GM12892 (cell line): ENCODE measurements at regions not wholly inside any gene's neighbourhood (a gene's known extent, or its start where the extent isn't known, plus 50 kb on each side); places are given as distances from the start of the nearest gene placed in this dataset.

Source experiments
- DNase-seq: peaks from one replicate; pipeline ENCODE4 v3.0.0; 2011; ENCODE audit not compliant: insufficient read length
- FAIRE-seq: peaks from 2 replicates; lab custom pipeline; 2011; peaks lifted over from hg19 to GRCh38; lab: Jason Lieb, UNC
- POLR2A ChIP-seq: IDR thresholded peaks from 2 replicates; pipeline ENCODE4 v1.6.1; 2011; ENCODE audit warnings: low read depth, low read length, control low read depth
- POLR2AphosphoS5 ChIP-seq: IDR thresholded peaks from 2 replicates; pipeline ENCODE4 v1.6.1; 2011; ENCODE audit warnings: low read depth, low read length, control low read depth
- TAF1 ChIP-seq: IDR thresholded peaks from 2 replicates; pipeline ENCODE4 v1.6.1; 2011; ENCODE audit warnings: low read depth, mild to moderate bottlenecking, control low read depth, low read length, borderline replicate concordance

DNA sequence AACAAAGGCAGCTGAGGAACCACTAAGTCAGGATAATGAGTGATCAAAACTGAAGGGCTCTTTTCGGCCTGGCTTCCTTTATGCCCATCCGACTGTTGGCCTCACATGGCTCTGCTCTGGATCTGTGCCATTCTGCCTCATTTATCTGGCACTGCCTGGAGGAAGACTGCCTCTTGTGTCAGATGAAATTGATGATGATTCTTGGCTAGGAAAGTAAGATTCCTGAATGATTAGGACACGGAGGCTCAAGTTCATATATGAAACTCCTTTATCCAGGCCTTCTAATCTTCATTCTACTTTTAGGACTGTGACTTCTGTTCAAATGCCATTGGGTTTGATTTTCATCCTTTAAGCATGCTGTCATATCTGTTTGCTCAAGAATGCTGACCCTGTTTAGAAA lies 475.4 kb upstream of the RPS6KA3 start:
- no peak for DNase-seq
- FAIRE-seq = no peak
- no peak for TF ChIP-seq TAF1
- no peak for TF ChIP-seq POLR2A
- TF ChIP-seq POLR2AphosphoS5 = no peak

DNA sequence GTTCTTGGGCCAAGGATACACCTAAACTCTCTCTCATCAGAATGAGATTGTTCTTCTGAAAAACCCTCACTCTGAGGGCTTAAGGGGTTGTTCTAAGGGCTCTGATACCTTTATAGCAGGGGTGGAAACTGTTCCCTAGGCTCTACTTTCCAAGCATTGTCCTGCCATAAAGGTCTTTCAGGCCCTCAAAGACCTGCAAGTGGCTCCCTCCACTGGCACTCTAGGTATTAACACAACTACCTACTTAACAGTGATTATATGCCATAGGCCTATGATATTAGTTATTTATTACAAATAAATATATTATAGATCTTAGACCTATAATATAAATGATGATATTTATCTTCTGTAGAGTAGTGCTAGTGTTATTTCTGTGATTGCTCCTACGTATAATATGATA lies 473.7 kb upstream of the RPS6KA3 start:
- DNase-seq (no peak), FAIRE-seq (no peak)
- TF ChIP-seq POLR2AphosphoS5 (no peak), TAF1 (no peak), POLR2A (no peak)

DNA sequence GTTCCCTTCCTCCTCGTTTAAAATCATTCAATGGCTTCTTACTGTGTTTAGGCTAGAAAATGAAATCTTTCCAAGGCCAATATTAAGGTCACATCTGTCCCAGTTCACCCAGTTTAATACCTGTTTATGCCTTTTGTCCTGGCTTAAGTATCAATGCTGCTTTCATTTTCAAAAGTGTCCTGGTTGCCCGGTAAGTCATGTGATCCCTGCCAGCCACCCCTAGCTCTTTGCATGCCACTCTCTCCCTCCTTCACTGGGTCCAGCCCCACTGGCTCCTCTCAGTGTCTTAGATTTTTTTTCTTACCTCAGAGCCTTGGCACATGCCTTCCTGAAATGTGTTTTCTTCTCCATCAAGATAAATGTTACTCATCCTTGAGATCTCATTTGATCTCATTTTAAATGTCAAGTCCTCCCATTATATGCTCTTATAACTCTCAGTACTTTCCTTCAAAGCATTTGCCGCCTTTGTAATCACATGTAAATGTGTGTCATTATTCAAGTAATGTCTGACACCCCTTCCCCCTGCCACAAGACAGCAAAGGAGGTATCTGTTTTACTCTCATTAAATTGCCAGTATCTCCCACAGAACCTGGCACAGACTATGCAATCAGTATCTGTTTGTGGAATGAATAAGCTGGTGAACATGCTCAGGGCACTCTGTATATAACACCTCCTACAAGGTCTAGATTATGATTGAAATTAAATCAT lies 472.5 kb upstream of the RPS6KA3 start:
- FAIRE-seq (no peak), DNase-seq (no peak)
- no peak for TF ChIP-seq TAF1
- TF ChIP-seq POLR2A = no peak
- no peak for TF ChIP-seq POLR2AphosphoS5

DNA sequence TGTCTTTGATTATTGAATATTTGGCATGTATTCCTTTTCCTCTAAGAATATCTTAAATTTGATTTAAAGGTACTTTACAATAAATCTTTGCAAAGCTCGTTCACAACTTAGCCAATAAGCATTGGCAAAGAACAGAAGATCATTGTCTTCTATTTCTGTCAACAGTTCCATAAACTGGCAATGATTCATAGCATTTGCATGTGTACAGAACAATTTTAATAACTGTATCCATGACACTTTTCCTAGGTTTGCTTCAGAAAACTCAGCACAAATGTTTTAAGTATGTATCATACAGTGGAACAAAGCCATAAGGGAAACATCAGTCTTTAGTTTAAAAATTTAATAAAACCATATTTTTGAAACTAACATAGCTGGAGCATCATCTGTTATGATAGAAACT lies 462.7 kb upstream of the RPS6KA3 start:
- no peak for TF ChIP-seq POLR2AphosphoS5
- no peak for FAIRE-seq
- DNase-seq = no peak

DNA sequence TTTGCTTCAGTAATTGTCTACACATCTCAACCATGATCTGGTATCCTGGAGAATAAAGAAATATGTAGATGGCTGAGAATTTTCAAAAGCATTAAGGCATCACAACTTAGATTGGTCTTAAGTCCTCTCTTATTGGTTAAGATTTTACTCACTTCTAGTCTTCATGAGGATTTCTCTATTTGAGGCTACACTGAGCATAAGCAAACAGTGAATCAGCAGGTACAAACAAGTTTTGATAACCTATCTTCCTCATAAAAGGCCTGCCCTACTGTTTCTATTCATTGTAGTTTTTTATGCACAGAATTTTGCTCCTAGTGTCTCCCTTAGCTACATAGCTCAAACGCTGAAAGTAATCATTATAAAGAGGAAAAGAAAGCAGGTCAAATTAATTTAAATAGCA lies 460.7 kb upstream of the RPS6KA3 start:
- FAIRE-seq (no peak), DNase-seq (no peak)
- no peak for TF ChIP-seq POLR2A
- no peak for TF ChIP-seq POLR2AphosphoS5
- no peak for TF ChIP-seq TAF1

DNA sequence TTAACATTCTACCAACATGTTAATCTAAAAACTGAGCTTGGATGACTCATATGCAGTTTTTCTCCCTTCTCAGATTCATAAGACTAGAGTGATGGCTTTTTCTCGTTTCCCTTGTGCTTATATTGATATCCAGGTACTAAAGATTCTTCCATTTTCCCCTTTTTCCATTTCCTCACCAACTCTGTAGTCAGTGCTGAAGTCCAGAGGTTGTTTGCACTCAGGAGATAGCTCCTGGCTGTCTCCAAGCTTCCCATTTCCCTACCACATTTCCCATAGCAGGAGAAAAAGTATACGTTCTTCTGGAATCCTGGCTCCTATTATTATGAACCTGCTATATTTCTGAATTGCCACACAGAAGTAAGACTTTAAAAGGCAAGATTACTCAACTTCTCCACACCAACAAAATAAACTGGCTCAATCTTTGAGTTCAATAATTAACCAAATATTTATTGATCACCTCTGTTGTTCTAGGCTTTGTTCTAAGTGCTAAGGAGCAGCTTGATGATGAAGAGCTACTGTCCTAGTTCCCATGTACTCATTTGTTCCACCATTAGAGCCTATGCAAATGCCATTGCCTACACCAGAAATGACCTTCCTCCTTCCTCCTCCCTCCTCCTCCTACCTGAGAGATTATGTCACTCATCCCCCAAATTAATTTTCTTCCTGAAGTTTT lies 454.4 kb upstream of the RPS6KA3 start:
- DNase-seq (no peak), FAIRE-seq (no peak)
- no peak for TF ChIP-seq TAF1
- TF ChIP-seq POLR2AphosphoS5 = no peak
- TF ChIP-seq POLR2A = no peak

DNA sequence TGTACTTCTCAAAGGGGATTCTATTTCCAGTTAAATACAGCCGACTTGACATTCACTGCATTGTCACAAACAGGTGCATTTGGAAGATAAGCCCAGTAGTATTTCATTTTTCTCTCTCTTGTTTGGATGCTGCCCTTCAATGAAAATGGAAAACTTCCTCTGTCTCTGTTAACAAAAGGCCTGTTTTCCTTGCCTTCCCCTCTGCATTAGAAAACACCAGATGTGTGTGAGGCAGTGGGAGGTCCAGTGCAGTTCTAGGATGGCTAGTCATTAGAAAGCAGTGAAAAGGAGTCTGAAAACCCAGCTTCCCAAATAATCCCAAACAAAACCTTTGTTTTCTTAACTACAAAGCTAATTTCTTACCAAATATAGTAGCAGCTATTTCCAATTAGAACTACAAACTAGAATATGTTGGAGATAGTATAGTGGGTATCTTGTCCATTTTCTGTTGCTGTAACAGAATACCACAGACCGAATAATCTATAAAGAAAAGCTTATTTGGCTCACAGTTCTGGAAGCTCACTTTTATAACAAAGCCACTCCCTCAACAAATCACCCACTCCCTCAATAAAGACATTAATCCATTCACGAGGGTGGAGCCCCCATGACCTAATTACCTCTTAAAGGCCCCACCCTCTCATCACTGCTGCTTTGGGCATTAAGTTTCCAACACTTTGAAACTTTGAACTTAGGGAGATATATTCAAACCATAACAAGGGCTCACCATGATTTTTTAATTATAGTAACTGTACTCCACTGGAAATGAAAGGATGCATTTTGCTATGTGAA lies 452.1 kb upstream of the RPS6KA3 start:
- TF ChIP-seq POLR2AphosphoS5 (no peak), TAF1 (no peak), POLR2A (no peak)
- no peak for DNase-seq
- FAIRE-seq = no peak

DNA sequence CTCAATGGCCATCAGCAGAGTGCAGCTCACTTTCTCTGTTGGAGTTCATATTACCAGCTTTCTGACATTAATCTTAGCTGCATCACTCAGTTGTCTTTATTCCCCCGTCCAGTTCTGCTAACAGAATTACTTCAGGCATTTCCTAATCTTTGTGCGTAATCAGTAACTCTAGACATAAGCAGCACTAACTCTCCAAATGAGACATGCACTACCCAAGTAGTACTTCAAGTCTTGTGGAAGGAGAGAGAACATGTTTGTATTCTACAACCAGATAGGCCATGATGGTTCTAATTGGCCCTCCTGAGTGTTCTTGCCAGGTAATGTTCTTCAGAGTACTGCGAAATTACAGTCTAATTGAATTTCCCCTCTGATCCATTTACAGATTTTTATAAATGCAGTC lies 448.5 kb upstream of the RPS6KA3 start:
- DNase-seq = no peak
- TF ChIP-seq POLR2A (no peak), TAF1 (no peak), POLR2AphosphoS5 (no peak)

DNA sequence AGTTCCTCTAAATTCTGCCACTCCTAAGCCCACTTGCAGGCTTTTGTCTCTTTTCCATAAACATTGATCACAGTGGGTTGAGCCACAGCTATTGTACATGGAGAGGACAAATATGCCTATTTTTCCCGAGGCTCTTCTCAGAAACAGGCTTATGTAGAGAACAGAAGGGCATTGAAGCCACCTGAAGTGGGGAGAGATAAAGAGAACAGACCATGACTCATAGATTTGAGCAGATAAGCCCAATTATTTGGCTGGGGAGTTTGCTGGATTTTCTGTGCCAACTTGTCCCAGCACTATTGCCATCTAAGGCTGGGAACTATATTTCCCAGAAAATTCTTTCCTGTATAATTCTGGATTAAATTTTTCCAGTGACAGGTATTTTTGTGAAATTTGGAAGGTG lies 446.1 kb upstream of the RPS6KA3 start:
- TF ChIP-seq TAF1 (no peak), POLR2A (no peak), POLR2AphosphoS5 (no peak)
- FAIRE-seq (no peak), DNase-seq (no peak)

More for the DNA sequence above, 448.5 kb upstream of the RPS6KA3 start:
- FAIRE-seq = no peak

DNA sequence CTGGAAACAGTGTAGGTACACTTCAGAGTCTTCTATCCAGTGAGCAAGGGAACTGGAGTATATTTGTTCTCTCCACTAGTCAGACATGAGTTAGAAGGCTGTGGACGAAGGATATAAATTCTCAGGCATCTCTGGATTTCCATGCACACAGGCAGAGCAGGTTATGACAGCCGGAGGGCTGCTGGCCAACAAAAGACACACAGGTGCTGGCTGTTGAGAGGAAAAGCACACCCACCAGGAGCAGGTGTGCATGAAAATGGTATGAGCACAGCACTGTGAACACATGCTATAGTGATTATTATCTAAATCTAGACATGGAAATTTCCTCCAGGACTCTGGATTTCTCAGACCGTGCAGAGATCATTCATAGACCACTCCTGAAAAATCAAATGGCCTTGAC lies 444.7 kb upstream of the RPS6KA3 start:
- DNase-seq (no peak), FAIRE-seq (no peak)
- TF ChIP-seq TAF1 (no peak), POLR2AphosphoS5 (no peak), POLR2A (no peak)

DNA sequence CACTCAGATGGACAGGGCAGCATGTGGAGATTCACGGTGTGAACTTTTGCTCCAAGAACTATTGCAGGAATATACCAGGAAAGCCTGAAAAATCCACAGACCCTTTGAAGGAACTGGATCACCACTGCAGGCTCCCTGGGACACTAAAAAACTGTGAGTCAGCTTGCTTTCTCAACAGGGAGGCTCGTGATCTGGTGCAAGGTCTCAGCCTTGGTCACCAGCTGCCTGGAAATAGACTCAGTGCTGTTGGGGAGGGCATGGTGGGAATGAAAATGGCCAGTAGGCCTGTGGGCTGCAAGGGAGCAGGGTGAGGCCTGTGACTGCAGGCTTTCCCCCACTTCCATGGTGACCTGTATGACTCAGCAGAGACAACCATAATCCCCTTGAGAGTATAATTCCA lies 426.4 kb upstream of the RPS6KA3 start:
- TF ChIP-seq POLR2A (no peak), TAF1 (no peak)
- DNase-seq (no peak), FAIRE-seq (no peak)
